ENCODE measurements at regions not wholly inside any gene's neighbourhood (a gene's known extent, or its start where the extent isn't known, plus 50 kb on each side); places are given as distances from the start of the nearest gene placed in this dataset.

GRCh38 chr11:112448168-112448567 lies 187.5 kb upstream of the PLET1 start:
- TF ChIP-seq CTCF (IDR thresholded peaks at IDR 0.05; ENCODE audit: poor library complexity) (no peak), EZH2phosphoT487 (IDR thresholded peaks at IDR 0.05; ENCODE audit: low read depth, severe bottlenecking, unreplicated experiment) (no peak), EZH2 (IDR thresholded peaks at IDR 0.05; ENCODE audit: borderline replicate concordance) (no peak)

All from hepatocyte (in vitro differentiated cells).